Loucy (cell line): ENCODE measurements at regions not wholly inside any gene's neighbourhood (a gene's known extent, or its start where the extent isn't known, plus 50 kb on each side); places are given as distances from the start of the nearest gene placed in this dataset.

Experiments used
- H2AFZ ChIP-seq: fragments of 200-600 bp; sonication (generic); 2 replicates; pipeline ENCODE4 v1.6.0; 2016; ENCODE audit warnings: antibody characterized with exemption, mild to moderate bottlenecking, low read length, moderate library complexity
- H3F3A ChIP-seq: fragments of 200-600 bp; 2 replicates; pipeline ENCODE4 v1.6.0; 2016; ENCODE audit warnings: antibody characterized with exemption, low read depth, mild to moderate bottlenecking
- H3K27me3 ChIP-seq: fragments of 200-600 bp; sonication (generic); 2 replicates; pipeline ENCODE4 v1.6.1; 2014; ENCODE audit warnings: low read length, mild to moderate bottlenecking; ENCODE audit not compliant: insufficient read depth, poor library complexity, severe bottlenecking
- H3K36me3 ChIP-seq: fragments of 200-600 bp; sonication (generic); 2 replicates; pipeline ENCODE4 v1.6.1; 2016; ENCODE audit warnings: low read length; ENCODE audit not compliant: insufficient read depth
- H3K4me1 ChIP-seq: fragments of 200-600 bp; sonication (generic); 2 replicates; pipeline ENCODE4 v1.5.1; 2014; ENCODE audit warnings: low read length, mild to moderate bottlenecking; ENCODE audit not compliant: insufficient read depth, poor library complexity, severe bottlenecking
- H3K4me2 ChIP-seq: fragments of 200-600 bp; sonication (generic); 2 replicates; pipeline ENCODE4 v1.6.0; 2014; ENCODE audit warnings: antibody characterized with exemption, low read length, low read depth, mild to moderate bottlenecking; ENCODE audit not compliant: poor library complexity, severe bottlenecking
- H3K4me3 ChIP-seq: fragments of 200-600 bp; sonication (generic); 2 replicates; pipeline ENCODE4 v1.5.1; 2014; ENCODE audit warnings: low read length, mild to moderate bottlenecking, mixed read lengths; ENCODE audit not compliant: poor library complexity, severe bottlenecking
- H3K79me2 ChIP-seq: fragments of 200-600 bp; sonication (generic); 2 replicates; pipeline ENCODE4 v1.6.1; 2014; ENCODE audit warnings: low read length; ENCODE audit not compliant: insufficient read depth
- H3K9ac ChIP-seq: fragments of 200-600 bp; sonication (generic); 2 replicates; pipeline ENCODE4 v1.6.0; 2014; ENCODE audit warnings: mild to moderate bottlenecking, low read depth, low read length, moderate library complexity; ENCODE audit not compliant: poor library complexity, severe bottlenecking
- H3K9me2 ChIP-seq: fragments of 200-600 bp; sonication (generic); replicated peaks from 2 replicates; pipeline ENCODE4 v1.6.1; 2016; ENCODE audit warnings: low read depth, low read length, mixed read lengths
- H3K9me3 ChIP-seq: fragments of 200-600 bp; sonication (generic); 2 replicates; pipeline ENCODE4 v1.6.1; 2014; ENCODE audit warnings: mild to moderate bottlenecking, antibody characterized with exemption, low read length, low read depth; ENCODE audit not compliant: insufficient read depth
- H4K20me1 ChIP-seq: fragments of 200-600 bp; sonication (generic); 2 replicates; pipeline ENCODE4 v1.6.0; 2014; ENCODE audit warnings: antibody characterized with exemption, low read length, mild to moderate bottlenecking; ENCODE audit not compliant: insufficient read depth, poor library complexity, severe bottlenecking
- CTCF ChIP-seq: fragments of 200-600 bp; sonication (generic); conservative IDR thresholded peaks from 2 replicates; pipeline ENCODE4 v1.5.1; 2014; ENCODE audit warnings: mild to moderate bottlenecking, antibody characterized with exemption, low read length
- EZH2phosphoT487 ChIP-seq: fragments of 200-600 bp; IDR thresholded peaks from 2 replicates; pipeline ENCODE4 v1.6.1; 2018; ENCODE audit warnings: antibody characterized with exemption, mild to moderate bottlenecking, moderate library complexity, borderline replicate concordance

GRCh38 chr3:116821371-116821770 is 111.8 kb downstream of the TUSC7 start:
- Histone ChIP-seq H3K9me2 (no peaks in the 10 kb centered on the region), H3K36me3 (no peaks in the 10 kb centered on the region), H3F3A (no peaks in the 10 kb centered on the region), H3K4me1 (no peaks in the 10 kb centered on the region), H3K27me3 (no peaks in the 10 kb centered on the region), H3K4me2 (no peak overlapping the region), H3K9me3 (no peaks in the 10 kb centered on the region), H2AFZ (no peak overlapping the region), H3K4me3 (no peak overlapping the region), H4K20me1 (no peaks in the 10 kb centered on the region), H3K79me2 (no peaks in the 10 kb centered on the region), H3K9ac (no peak overlapping the region)
- no peak for TF ChIP-seq CTCF
- no peak for TF ChIP-seq EZH2phosphoT487

GRCh38 chr3:116824208-116824607 is 114.6 kb downstream of the TUSC7 start:
- no peaks in the 10 kb centered on the region for H3K79me2 ChIP-seq
- H3K4me2 ChIP-seq = no peak overlapping the region
- no peaks in the 10 kb centered on the region for H3K36me3 ChIP-seq
- H3K9me2 ChIP-seq = no peaks in the 10 kb centered on the region
- H2AFZ ChIP-seq = no peak overlapping the region
- H3K9ac ChIP-seq = no peak overlapping the region
- TF ChIP-seq EZH2phosphoT487 (no peak), CTCF (no peak)
- H3K4me1 ChIP-seq = no peaks in the 10 kb centered on the region
- no peaks in the 10 kb centered on the region for H3F3A ChIP-seq
- H4K20me1 ChIP-seq = no peaks in the 10 kb centered on the region
- no peak overlapping the region for H3K4me3 ChIP-seq
- H3K27me3 ChIP-seq = no peaks in the 10 kb centered on the region
- no peaks in the 10 kb centered on the region for H3K9me3 ChIP-seq

GRCh38 chr3:116833202-116833601 is 123.6 kb downstream of the TUSC7 start:
- H3K9me3 ChIP-seq = no peaks in the 10 kb centered on the region
- H3K4me1 ChIP-seq = no peaks in the 10 kb centered on the region
- H3K79me2 ChIP-seq = no peaks in the 10 kb centered on the region
- no peak overlapping the region for H2AFZ ChIP-seq
- no peaks in the 10 kb centered on the region for H3K9me2 ChIP-seq
- no peaks in the 10 kb centered on the region for H3F3A ChIP-seq
- H4K20me1 ChIP-seq = no peaks in the 10 kb centered on the region
- TF ChIP-seq EZH2phosphoT487 (no peak), CTCF (no peak)
- no peak overlapping the region for H3K4me3 ChIP-seq
- no peaks in the 10 kb centered on the region for H3K27me3 ChIP-seq
- H3K4me2 ChIP-seq = no peak overlapping the region
- H3K36me3 ChIP-seq = no peaks in the 10 kb centered on the region
- no peak overlapping the region for H3K9ac ChIP-seq
